ENCODE measurements at regions not wholly inside any gene's neighbourhood (a gene's known extent, or its start where the extent isn't known, plus 50 kb on each side); places are given as distances from the start of the nearest gene placed in this dataset.

DNA sequence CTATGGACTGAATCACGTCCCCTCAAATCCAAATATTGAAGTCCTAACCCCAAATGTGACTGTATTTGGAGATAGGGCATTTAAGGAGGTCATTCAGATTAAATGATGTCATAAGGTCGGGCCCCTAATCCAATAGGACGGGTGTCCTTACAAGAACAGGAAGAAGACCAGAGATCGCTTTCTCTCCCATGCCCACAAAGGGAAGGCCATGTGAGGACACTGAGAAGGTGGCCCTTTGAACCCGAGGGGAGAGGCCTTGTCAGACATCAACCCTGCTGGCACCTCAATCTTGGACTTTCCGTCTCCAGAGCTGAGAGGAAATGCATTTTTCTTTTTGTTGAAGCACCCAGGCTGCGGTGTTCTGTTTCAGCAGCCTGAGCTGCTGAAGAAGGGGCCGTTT, 72.3 kb upstream of the KLF6 start:
- TF ChIP-seq MAX (IDR thresholded peaks at IDR 0.05): no peak
- TF ChIP-seq JUND (IDR thresholded peaks at IDR 0.05): no peak
- no peak for TF ChIP-seq ZBTB33 (IDR thresholded peaks at IDR 0.05)
- Histone ChIP-seq H3K27ac (ENCODE audit: low read depth in 1 of 2, low read length in 2 of 2) (no peak overlapping the region), H3K4me1 (ENCODE audit: control insufficient read depth in 4 of 4, insufficient read depth in 4 of 4, low read length in 3 of 4) (peaks cover 0 to 10% (median 2%) of the 10 kb centered on the region in 4 donors), H3K9ac (ENCODE audit: low read depth in 1 of 2, low read length in 2 of 2) (no peak overlapping the region), H3K4me3 (ENCODE audit: low read depth in 1 of 3, low read length in 3 of 3) (no peak overlapping the region), H3K36me3 (ENCODE audit: control insufficient read depth in 4 of 4, insufficient read depth in 3 of 4, low read depth in 1 of 4, low read length in 3 of 4) (no peaks in the 10 kb centered on the region), H3K9me3 (ENCODE audit: control insufficient read depth in 4 of 4, low read length in 3 of 4) (no peaks in the 10 kb centered on the region), H3K27me3 (ENCODE audit: control insufficient read depth in 4 of 4, insufficient read depth in 4 of 4, low read length in 3 of 4) (no peaks in the 10 kb centered on the region)
- WGBS: 86% methylated on average over 8 of the region's 8 CpGs
- no peak for DNase-seq (ENCODE audit: low spot score)

GRCh38 chr10:3856593-3856992, 71.6 kb upstream of the KLF6 start:
- no peak for DNase-seq (ENCODE audit: low spot score)
- no peak for TF ChIP-seq SP1 (IDR thresholded peaks at IDR 0.05)
- TF ChIP-seq ZBTB33 (IDR thresholded peaks at IDR 0.05): no peak
- no peak for TF ChIP-seq HNF4G (IDR thresholded peaks at IDR 0.05)
- no peak for TF ChIP-seq FOXA1 (IDR thresholded peaks at IDR 0.05)
- TF ChIP-seq YY1 (IDR thresholded peaks at IDR 0.05): no peak
- no peak for TF ChIP-seq RXRA (IDR thresholded peaks at IDR 0.05)
- TF ChIP-seq, protein P1, sequence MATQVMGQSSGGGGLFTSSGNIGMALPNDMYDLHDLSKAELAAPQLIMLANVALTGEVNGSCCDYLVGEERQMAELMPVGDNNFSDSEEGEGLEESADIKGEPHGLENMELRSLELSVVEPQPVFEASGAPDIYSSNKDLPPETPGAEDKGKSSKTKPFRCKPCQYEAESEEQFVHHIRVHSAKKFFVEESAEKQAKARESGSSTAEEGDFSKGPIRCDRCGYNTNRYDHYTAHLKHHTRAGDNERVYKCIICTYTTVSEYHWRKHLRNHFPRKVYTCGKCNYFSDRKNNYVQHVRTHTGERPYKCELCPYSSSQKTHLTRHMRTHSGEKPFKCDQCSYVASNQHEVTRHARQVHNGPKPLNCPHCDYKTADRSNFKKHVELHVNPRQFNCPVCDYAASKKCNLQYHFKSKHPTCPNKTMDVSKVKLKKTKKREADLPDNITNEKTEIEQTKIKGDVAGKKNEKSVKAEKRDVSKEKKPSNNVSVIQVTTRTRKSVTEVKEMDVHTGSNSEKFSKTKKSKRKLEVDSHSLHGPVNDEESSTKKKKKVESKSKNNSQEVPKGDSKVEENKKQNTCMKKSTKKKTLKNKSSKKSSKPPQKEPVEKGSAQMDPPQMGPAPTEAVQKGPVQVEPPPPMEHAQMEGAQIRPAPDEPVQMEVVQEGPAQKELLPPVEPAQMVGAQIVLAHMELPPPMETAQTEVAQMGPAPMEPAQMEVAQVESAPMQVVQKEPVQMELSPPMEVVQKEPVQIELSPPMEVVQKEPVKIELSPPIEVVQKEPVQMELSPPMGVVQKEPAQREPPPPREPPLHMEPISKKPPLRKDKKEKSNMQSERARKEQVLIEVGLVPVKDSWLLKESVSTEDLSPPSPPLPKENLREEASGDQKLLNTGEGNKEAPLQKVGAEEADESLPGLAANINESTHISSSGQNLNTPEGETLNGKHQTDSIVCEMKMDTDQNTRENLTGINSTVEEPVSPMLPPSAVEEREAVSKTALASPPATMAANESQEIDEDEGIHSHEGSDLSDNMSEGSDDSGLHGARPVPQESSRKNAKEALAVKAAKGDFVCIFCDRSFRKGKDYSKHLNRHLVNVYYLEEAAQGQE (IDR thresholded peaks at IDR 0.05): no peak
- TF ChIP-seq GABPA (IDR thresholded peaks at IDR 0.05 in 1 of 2, conservative IDR thresholded peaks at IDR 0.05 in 1 of 2): no peak
- TF ChIP-seq NR2F2 (IDR thresholded peaks at IDR 0.05): no peak
- TF ChIP-seq, protein P2, sequence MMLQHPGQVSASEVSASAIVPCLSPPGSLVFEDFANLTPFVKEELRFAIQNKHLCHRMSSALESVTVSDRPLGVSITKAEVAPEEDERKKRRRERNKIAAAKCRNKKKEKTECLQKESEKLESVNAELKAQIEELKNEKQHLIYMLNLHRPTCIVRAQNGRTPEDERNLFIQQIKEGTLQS (IDR thresholded peaks at IDR 0.05): no peak
- no peak for TF ChIP-seq TAF1 (conservative IDR thresholded peaks at IDR 0.05)
- no peak for TF ChIP-seq RAD21 (IDR thresholded peaks at IDR 0.05)
- TF ChIP-seq, protein P3, sequence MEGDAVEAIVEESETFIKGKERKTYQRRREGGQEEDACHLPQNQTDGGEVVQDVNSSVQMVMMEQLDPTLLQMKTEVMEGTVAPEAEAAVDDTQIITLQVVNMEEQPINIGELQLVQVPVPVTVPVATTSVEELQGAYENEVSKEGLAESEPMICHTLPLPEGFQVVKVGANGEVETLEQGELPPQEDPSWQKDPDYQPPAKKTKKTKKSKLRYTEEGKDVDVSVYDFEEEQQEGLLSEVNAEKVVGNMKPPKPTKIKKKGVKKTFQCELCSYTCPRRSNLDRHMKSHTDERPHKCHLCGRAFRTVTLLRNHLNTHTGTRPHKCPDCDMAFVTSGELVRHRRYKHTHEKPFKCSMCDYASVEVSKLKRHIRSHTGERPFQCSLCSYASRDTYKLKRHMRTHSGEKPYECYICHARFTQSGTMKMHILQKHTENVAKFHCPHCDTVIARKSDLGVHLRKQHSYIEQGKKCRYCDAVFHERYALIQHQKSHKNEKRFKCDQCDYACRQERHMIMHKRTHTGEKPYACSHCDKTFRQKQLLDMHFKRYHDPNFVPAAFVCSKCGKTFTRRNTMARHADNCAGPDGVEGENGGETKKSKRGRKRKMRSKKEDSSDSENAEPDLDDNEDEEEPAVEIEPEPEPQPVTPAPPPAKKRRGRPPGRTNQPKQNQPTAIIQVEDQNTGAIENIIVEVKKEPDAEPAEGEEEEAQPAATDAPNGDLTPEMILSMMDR (IDR thresholded peaks at IDR 0.05; ENCODE audit: low read depth, low read length, missing input control): no peak
- Histone ChIP-seq H3K4me1 (ENCODE audit: control insufficient read depth in 4 of 4, insufficient read depth in 4 of 4, low read length in 3 of 4) (peaks cover 0 to 15% (median 2%) of the 10 kb centered on the region in 4 donors), H3K36me3 (ENCODE audit: control insufficient read depth in 4 of 4, insufficient read depth in 3 of 4, low read depth in 1 of 4, low read length in 3 of 4) (no peaks in the 10 kb centered on the region), H3K27ac (ENCODE audit: low read depth in 1 of 2, low read length in 2 of 2) (no peak overlapping the region), H3K9ac (ENCODE audit: low read depth in 1 of 2, low read length in 2 of 2) (no peak overlapping the region), H3K9me3 (ENCODE audit: control insufficient read depth in 4 of 4, low read length in 3 of 4) (no peaks in the 10 kb centered on the region), H3K4me3 (ENCODE audit: low read depth in 1 of 3, low read length in 3 of 3) (no peak overlapping the region), H3K27me3 (ENCODE audit: control insufficient read depth in 4 of 4, insufficient read depth in 4 of 4, low read length in 3 of 4) (no peaks in the 10 kb centered on the region)
- 96% methylated on average over 7 of the region's 7 CpGs for WGBS

Data from liver (tissue), 8 donors.